ENCODE measurements at regions not wholly inside any gene's neighbourhood (a gene's known extent, or its start where the extent isn't known, plus 50 kb on each side); places are given as distances from the start of the nearest gene placed in this dataset.

DNA sequence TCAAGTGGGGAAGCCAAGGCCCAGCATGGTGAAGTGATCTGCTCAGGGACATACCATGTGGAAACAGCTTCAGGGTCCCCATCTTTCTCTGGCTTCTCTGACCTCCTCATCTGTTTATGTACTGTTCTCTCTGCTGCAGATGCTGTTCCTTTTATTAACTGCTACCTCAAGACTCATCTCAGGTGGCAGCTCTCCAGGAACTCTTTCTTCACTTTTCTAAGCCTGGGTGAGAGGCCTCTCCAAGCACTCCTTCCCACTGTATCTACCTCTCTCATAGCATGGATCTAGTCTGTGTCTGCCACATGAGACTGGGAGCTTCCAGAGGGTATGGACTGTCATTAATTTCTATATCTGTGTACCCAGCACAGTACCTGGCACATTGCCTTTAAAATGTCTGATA, 73.4 kb upstream of the PPM1J start:
- no peaks in the 10 kb centered on the region for H3K9me3 ChIP-seq
- H3K36me3 ChIP-seq, result no peaks in the 10 kb centered on the region
- TF ChIP-seq, protein P1, sequence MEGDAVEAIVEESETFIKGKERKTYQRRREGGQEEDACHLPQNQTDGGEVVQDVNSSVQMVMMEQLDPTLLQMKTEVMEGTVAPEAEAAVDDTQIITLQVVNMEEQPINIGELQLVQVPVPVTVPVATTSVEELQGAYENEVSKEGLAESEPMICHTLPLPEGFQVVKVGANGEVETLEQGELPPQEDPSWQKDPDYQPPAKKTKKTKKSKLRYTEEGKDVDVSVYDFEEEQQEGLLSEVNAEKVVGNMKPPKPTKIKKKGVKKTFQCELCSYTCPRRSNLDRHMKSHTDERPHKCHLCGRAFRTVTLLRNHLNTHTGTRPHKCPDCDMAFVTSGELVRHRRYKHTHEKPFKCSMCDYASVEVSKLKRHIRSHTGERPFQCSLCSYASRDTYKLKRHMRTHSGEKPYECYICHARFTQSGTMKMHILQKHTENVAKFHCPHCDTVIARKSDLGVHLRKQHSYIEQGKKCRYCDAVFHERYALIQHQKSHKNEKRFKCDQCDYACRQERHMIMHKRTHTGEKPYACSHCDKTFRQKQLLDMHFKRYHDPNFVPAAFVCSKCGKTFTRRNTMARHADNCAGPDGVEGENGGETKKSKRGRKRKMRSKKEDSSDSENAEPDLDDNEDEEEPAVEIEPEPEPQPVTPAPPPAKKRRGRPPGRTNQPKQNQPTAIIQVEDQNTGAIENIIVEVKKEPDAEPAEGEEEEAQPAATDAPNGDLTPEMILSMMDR (IDR thresholded peaks at IDR 0.05), result no peak
- H3K27ac ChIP-seq, result no peak overlapping the region
- H3K4me3 ChIP-seq (ENCODE audit: low read depth in 1 of 2, low read length in 1 of 2), result no peak overlapping the region
- H3K4me1 ChIP-seq (ENCODE audit: control insufficient read depth in 1 of 2, insufficient read depth in 1 of 2, low read depth in 1 of 2, low read length in 1 of 2), result no peaks in the 10 kb centered on the region
- H3K27me3 ChIP-seq, result no peaks in the 10 kb centered on the region

DNA sequence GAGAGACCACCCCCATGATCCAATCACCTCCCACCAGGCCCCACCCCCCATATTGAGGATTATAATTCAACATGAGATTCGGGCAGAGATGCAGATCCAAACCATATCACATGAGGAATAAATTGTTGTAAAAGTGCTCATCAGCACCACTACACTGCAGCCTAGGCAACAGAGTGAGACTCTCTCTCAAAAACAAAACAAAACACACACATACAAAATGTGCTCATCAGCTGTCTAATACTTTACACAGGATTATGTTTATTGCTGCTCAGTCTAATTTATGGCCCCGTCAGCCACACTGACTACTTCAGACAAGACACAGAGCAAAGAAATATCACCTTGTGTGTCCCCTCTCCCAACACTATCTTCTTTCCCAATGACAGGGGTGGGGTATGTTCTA, 72.9 kb upstream of the PPM1J start:
- TF ChIP-seq, protein P1 (IDR thresholded peaks at IDR 0.05), result no peak
- Histone ChIP-seq H3K4me3 (ENCODE audit: low read depth in 1 of 2, low read length in 1 of 2) (no peak overlapping the region), H3K9me3 (no peaks in the 10 kb centered on the region), H3K4me1 (ENCODE audit: control insufficient read depth in 1 of 2, insufficient read depth in 1 of 2, low read depth in 1 of 2, low read length in 1 of 2) (no peaks in the 10 kb centered on the region), H3K36me3 (no peaks in the 10 kb centered on the region), H3K27ac (no peak overlapping the region), H3K27me3 (no peaks in the 10 kb centered on the region)

DNA sequence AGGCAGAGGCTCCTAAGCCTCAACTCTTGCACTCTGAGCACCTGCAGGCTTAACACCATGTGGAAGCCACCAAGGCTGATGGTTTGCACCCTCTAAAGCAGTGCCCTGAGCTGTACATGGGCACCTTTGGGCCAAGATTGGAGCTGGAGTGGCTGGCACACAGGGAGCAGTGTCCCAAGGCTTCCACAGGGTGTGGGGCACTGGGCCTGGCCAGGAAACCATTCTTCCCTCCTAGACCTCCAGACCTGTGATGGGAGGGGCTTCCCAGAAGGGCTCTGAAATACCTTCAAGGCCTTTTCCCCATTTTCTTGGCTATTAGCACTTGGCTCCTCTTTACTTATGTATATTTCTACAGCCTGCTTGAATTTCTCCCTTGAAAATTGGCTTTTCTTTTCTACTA, 67.9 kb upstream of the PPM1J start:
- Histone ChIP-seq H3K9me3 (no peaks in the 10 kb centered on the region), H3K36me3 (no peaks in the 10 kb centered on the region), H3K27ac (no peak overlapping the region), H3K27me3 (no peaks in the 10 kb centered on the region), H3K4me3 (ENCODE audit: low read depth in 1 of 2, low read length in 1 of 2) (no peak overlapping the region), H3K4me1 (ENCODE audit: control insufficient read depth in 1 of 2, insufficient read depth in 1 of 2, low read depth in 1 of 2, low read length in 1 of 2) (no peaks in the 10 kb centered on the region)
- TF ChIP-seq, protein P1 (IDR thresholded peaks at IDR 0.05), result no peak

DNA sequence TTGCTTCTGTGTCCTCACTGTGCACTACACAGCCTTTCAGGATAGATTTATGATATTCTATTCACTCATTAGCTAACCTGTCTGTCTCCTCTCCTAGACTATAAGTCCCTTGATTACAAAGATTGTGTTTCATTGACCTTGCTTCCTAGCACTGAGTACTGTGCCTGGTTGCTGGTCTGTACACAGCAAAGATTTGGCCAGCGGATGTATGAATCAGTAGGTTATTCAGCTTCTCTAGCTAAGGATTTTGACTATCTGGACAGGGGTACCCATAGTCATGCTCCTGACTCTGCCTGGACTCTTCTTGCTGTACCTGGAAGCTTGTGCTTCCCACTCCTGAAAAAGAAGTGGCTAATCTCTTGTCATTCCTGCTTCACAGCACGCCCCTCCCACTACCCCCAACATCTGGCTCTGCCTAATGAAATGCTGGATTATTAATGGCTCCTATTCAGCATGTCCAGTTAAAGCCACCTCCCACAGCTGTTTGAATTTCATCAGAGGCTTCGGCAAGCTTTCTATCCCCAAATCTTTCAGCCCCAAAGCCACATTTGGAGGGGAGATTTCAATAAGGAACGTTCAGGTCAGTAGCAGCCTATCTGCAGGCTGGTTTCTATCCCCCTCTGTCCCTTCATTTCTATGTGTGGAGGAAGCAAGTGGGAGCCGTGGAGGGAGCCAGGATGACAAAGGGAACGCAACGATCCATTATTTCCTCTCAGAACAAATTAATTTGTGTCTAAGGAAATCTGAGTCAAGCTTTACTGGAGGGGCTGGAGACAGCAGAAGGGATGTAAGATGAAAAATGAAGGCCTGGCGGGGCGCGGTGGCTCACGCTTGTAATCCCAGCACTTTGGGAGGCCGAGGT, 64.8 kb upstream of the PPM1J start:
- Histone ChIP-seq H3K36me3 (no peaks in the 10 kb centered on the region), H3K4me1 (ENCODE audit: control insufficient read depth in 1 of 2, insufficient read depth in 1 of 2, low read depth in 1 of 2, low read length in 1 of 2) (no peaks in the 10 kb centered on the region), H3K27ac (no peak overlapping the region), H3K4me3 (ENCODE audit: low read depth in 1 of 2, low read length in 1 of 2) (no peak overlapping the region), H3K27me3 (no peaks in the 10 kb centered on the region), H3K9me3 (no peaks in the 10 kb centered on the region)
- TF ChIP-seq, protein P1 (IDR thresholded peaks at IDR 0.05), result no peak

DNA sequence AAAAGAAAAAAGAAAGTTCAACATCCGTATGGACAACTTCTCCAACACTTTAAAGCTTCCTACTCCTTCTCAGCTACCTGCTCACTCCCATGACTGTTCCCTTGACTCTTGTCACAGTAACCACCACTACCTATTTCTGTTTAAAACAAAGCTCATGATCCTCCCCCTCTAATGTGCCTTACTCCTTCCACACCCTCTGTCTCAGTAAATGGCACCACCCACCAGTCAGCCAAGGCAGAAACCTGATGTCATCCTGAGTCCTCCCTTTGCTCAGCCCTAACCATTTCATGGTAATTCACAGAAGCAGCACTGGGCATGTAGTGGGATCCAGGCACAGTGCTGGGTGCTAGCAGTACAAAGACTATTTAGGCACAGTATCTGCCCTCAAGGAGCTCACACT, 63.0 kb upstream of the PPM1J start:
- Histone ChIP-seq H3K27me3 (no peaks in the 10 kb centered on the region), H3K4me1 (ENCODE audit: control insufficient read depth in 1 of 2, insufficient read depth in 1 of 2, low read depth in 1 of 2, low read length in 1 of 2) (no peaks in the 10 kb centered on the region), H3K27ac (no peak overlapping the region), H3K36me3 (no peaks in the 10 kb centered on the region), H3K9me3 (no peaks in the 10 kb centered on the region), H3K4me3 (ENCODE audit: low read depth in 1 of 2, low read length in 1 of 2) (no peak overlapping the region)
- TF ChIP-seq, protein P1 (IDR thresholded peaks at IDR 0.05), result no peak

All from neutrophil (primary cell).